Nephron (organoid): ENCODE measurements at regions not wholly inside any gene's neighbourhood (a gene's known extent, or its start where the extent isn't known, plus 50 kb on each side); places are given as distances from the start of the nearest gene placed in this dataset.
A peak's percentile ranks its signal among the peaks of the same experiment; 100 is the strongest.
"Not testable (repeated sequence)": the region's sequence is repeated elsewhere in the genome, so short reads cannot be mapped to it uniquely, and the experiment has no call there.

Experiments used
- H3K27ac Mint-ChIP-seq, 3 experiments: 2 replicates each; pipeline ENCODE4 v1.8.0; 2020; ENCODE audit warnings: mixed read lengths in 3 of 3, mild to moderate bottlenecking in 2 of 3, moderate library complexity in 1 of 3
- H3K27me3 Mint-ChIP-seq: 2 replicates; pipeline ENCODE4 v1.8.0; 2021; ENCODE audit warnings: low read depth, mild to moderate bottlenecking, moderate library complexity, mixed read lengths
- H3K36me3 Mint-ChIP-seq: 2 replicates; pipeline ENCODE4 v1.8.0; 2020; ENCODE audit warnings: low read depth, mixed read lengths
- H3K4me1 Mint-ChIP-seq: 2 replicates; pipeline ENCODE4 v1.8.0; 2020; ENCODE audit warnings: mixed read lengths
- H3K4me3 Mint-ChIP-seq, 3 experiments: 2 replicates each; pipeline ENCODE4 v1.8.0; 2020; ENCODE audit warnings: mild to moderate bottlenecking in 3 of 3, mixed read lengths in 3 of 3, moderate library complexity in 2 of 3
- H3K9me3 Mint-ChIP-seq: 2 replicates; pipeline ENCODE4 v1.8.0; 2020; ENCODE audit warnings: mixed read lengths
- CTCF ChIP-seq, 3 experiments: fragments of 200-600 bp; sonication (generic); IDR thresholded peaks; one replicate each; pipeline ENCODE4 v1.5.0; 2021; ENCODE audit warnings: antibody characterized with exemption in 3 of 3; ENCODE audit not compliant: unreplicated experiment in 3 of 3

- peaks cover 4% of the 10 kb centered on the region for H3K36me3 Mint-ChIP-seq
- peaks cover 23% of the 10 kb centered on the region for H3K9me3 Mint-ChIP-seq
- TF ChIP-seq CTCF (IDR thresholded peaks at IDR 0.05; ENCODE audit: unreplicated experiment in 3 of 3): no peak
Observed at GRCh38 chr6:112906726-112907125, 559.6 kb downstream of the RFPL4B start.

GRCh38 chr6:112909781-112910180 lies 562.7 kb downstream of the RFPL4B start:
- no peaks in the 10 kb centered on the region for H3K36me3 Mint-ChIP-seq
- TF ChIP-seq CTCF (IDR thresholded peaks at IDR 0.05; ENCODE audit: unreplicated experiment in 3 of 3): no peak

More at GRCh38 chr6:112906726-112907125, 559.6 kb downstream of the RFPL4B start:
- Mint-ChIP-seq H3K4me3 (peak overlapping the region in 1 of 3 experiments; percentile 27), H3K27me3 (no peaks in the 10 kb centered on the region), H3K4me1 (peaks cover 24% of the 10 kb centered on the region), H3K27ac (peak overlapping the region; percentile 84 to 96 (median 86))

GRCh38 chr6:112910256-112910655 lies 563.1 kb downstream of the RFPL4B start:
- Mint-ChIP-seq H3K27me3 (no peaks in the 10 kb centered on the region), H3K9me3 (peaks cover 6% of the 10 kb centered on the region), H3K4me1 (peaks cover 41% of the 10 kb centered on the region), H3K27ac (no peak overlapping the region), H3K4me3 (no peak overlapping the region), H3K36me3 (no peaks in the 10 kb centered on the region)
- no peak for TF ChIP-seq CTCF (IDR thresholded peaks at IDR 0.05; ENCODE audit: unreplicated experiment in 3 of 3)

More at GRCh38 chr6:112909781-112910180, 562.7 kb downstream of the RFPL4B start:
- Mint-ChIP-seq H3K9me3 (peaks cover 6% of the 10 kb centered on the region), H3K27me3 (no peaks in the 10 kb centered on the region), H3K27ac (no peak overlapping the region), H3K4me3 (no peak overlapping the region), H3K4me1 (peaks cover 41% of the 10 kb centered on the region)

- H3K36me3 Mint-ChIP-seq: no peaks in the 10 kb centered on the region
- peak overlapping the region in 1 of 3 experiments; percentile 19 for H3K4me3 Mint-ChIP-seq
- peaks cover 6% of the 10 kb centered on the region for H3K9me3 Mint-ChIP-seq
- H3K27me3 Mint-ChIP-seq: no peaks in the 10 kb centered on the region
- peak overlapping the region; percentile 77 to 94 (median 88) for H3K27ac Mint-ChIP-seq
- TF ChIP-seq CTCF (IDR thresholded peaks at IDR 0.05; ENCODE audit: unreplicated experiment in 3 of 3): no peak
- peaks cover 29% of the 10 kb centered on the region for H3K4me1 Mint-ChIP-seq
Observed at GRCh38 chr6:112911959-112912358, 564.8 kb downstream of the RFPL4B start.

- Mint-ChIP-seq H3K27ac (peak overlapping the region; percentile 93 to 94 (median 93)), H3K27me3 (no peaks in the 10 kb centered on the region), H3K4me1 (peaks cover 24% of the 10 kb centered on the region), H3K4me3 (peak overlapping the region in 2 of 3 experiments; percentile 24 to 25), H3K36me3 (no peaks in the 10 kb centered on the region), H3K9me3 (peaks cover 6% of the 10 kb centered on the region)
- no peak for TF ChIP-seq CTCF (IDR thresholded peaks at IDR 0.05; ENCODE audit: unreplicated experiment in 3 of 3)
Observed at GRCh38 chr6:112912416-112913101, 565.4 kb downstream of the RFPL4B start.

- not testable (repeated sequence) for H3K27ac Mint-ChIP-seq, H3K4me3 Mint-ChIP-seq, H3K27me3 Mint-ChIP-seq, H3K4me1 Mint-ChIP-seq
- peaks cover 30% of the 10 kb centered on the region for H3K9me3 Mint-ChIP-seq
- H3K36me3 Mint-ChIP-seq: peaks cover 18% of the 10 kb centered on the region
Observed at GRCh38 chr6:112919744-112920143, 572.6 kb downstream of the RFPL4B start.
